H1 (cell line): ENCODE measurements at regions not wholly inside any gene's neighbourhood (a gene's known extent, or its start where the extent isn't known, plus 50 kb on each side); places are given as distances from the start of the nearest gene placed in this dataset.

Experiments used
- CTCF ChIA-PET: fragments of 300-600 bp; sonication (Branson Sonifier 250); formaldehyde crosslinking; loops from one replicate; lab custom pipeline; 2021; ENCODE audit not compliant: partially characterized antibody; lab: Charles Lee
- POLR2A ChIA-PET: fragments of 300-600 bp; sonication (Branson Sonifier 250); formaldehyde crosslinking; loops from one replicate; lab custom pipeline; 2021; ENCODE audit warnings: inconsistent platforms; ENCODE audit not compliant: partially characterized antibody; lab: Charles Lee
- DNase-seq, 2 experiments: peaks; one replicate each; pipeline versions ENCODE4 v3.0.0 to v3.0.0-alpha.2; 2010 to 2022; ENCODE audit warnings: low spot score in 2 of 2, low read depth in 1 of 2, mixed read lengths in 1 of 2
- FAIRE-seq: peaks from 2 replicates; lab custom pipeline; 2011; peaks lifted over from hg19 to GRCh38; lab: Jason Lieb, UNC
- H2AFZ ChIP-seq: 2 replicates; pipeline ENCODE4 v1.8.1; 2012; ENCODE audit warnings: low read length, inconsistent platforms
- H2AK5ac ChIP-seq: 2 replicates; pipeline ENCODE4 v1.6.1; 2013; ENCODE audit warnings: low read depth, low read length
- H2BK120ac ChIP-seq: replicated peaks from 2 replicates; pipeline ENCODE3; 2013; ENCODE audit warnings: low read depth, low read length, inconsistent platforms
- H2BK12ac ChIP-seq: 2 replicates; pipeline ENCODE4 v1.6.1; 2013; ENCODE audit warnings: low read depth, low read length
- H2BK15ac ChIP-seq: 2 replicates; pipeline ENCODE4 v1.6.1; 2013; ENCODE audit warnings: low read length
- H2BK20ac ChIP-seq: 2 replicates; pipeline ENCODE4 v1.6.1; 2013; ENCODE audit warnings: low read length
- H2BK5ac ChIP-seq: 2 replicates; pipeline ENCODE4 v1.6.1; 2013; ENCODE audit warnings: low read depth, low read length
- H3K14ac ChIP-seq: 2 replicates; pipeline ENCODE4 v1.6.1; 2013; ENCODE audit warnings: inconsistent platforms; ENCODE audit not compliant: insufficient read length
- H3K18ac ChIP-seq: 2 replicates; pipeline ENCODE4 v1.6.1; 2013; ENCODE audit warnings: low read length; ENCODE audit errors: extremely low read depth
- H3K23ac ChIP-seq: 2 replicates; pipeline ENCODE4 v1.6.1; 2013; ENCODE audit warnings: inconsistent platforms; ENCODE audit not compliant: insufficient read length
- H3K23me2 ChIP-seq: 2 replicates; pipeline ENCODE4 v1.6.1; 2013; ENCODE audit warnings: low read depth, low read length
- H3K27ac ChIP-seq: 2 replicates; pipeline ENCODE4 v1.6.1; 2011; ENCODE audit warnings: low read depth, low read length, inconsistent platforms
- H3K27me3 ChIP-seq, 4 experiments: replicated peaks in 1 of 4; 1 replicate in 1 of 4; 2 replicates in 3 of 4; pipeline versions ENCODE4 v1.6.1 to v1.8.1; 2011 to 2013; ENCODE audit warnings: low read length in 3 of 4, mild to moderate bottlenecking in 3 of 4, inconsistent platforms in 2 of 4, mixed read lengths in 2 of 4, moderate library complexity in 1 of 4; ENCODE audit not compliant: control insufficient read depth in 3 of 4, insufficient read depth in 3 of 4; ENCODE audit errors: extremely low read depth in 1 of 4
- H3K36me3 ChIP-seq, 4 experiments: 2 replicates each; pipeline versions ENCODE4 v1.6.1 to v1.8.1; 2011 to 2013; ENCODE audit warnings: mild to moderate bottlenecking in 4 of 4, low read length in 3 of 4, moderate library complexity in 2 of 4, control low read depth in 1 of 4, inconsistent platforms in 1 of 4; ENCODE audit not compliant: insufficient read depth in 4 of 4, control insufficient read depth in 2 of 4
- H3K4ac ChIP-seq: replicated peaks from 2 replicates; pipeline ENCODE3; 2013; ENCODE audit warnings: low read length, low read depth, mixed read lengths, inconsistent platforms; ENCODE audit not compliant: insufficient read length
- H3K4me1 ChIP-seq, 4 experiments: replicated peaks in 1 of 4; 1 replicate in 1 of 4; 2 replicates in 3 of 4; pipeline versions ENCODE4 v1.6.1 to v1.8.1; 2011 to 2013; ENCODE audit warnings: low read length in 3 of 4, inconsistent platforms in 2 of 4, mixed read lengths in 1 of 4; ENCODE audit not compliant: insufficient read depth in 4 of 4, control insufficient read depth in 3 of 4
- H3K4me2 ChIP-seq, 2 experiments: 2 replicates each; pipeline versions ENCODE4 v1.6.1 to v1.8.1; 2011 to 2013; ENCODE audit warnings: low read depth in 2 of 2, low read length in 2 of 2, control low read depth in 1 of 2, inconsistent platforms in 1 of 2, mild to moderate bottlenecking in 1 of 2; ENCODE audit not compliant: insufficient read depth in 1 of 2
- H3K4me3 ChIP-seq, 4 experiments: fragments of 200-600, 300-600 bp in 1 of 4; sonication (generic), shearing (Covaris generic), sonication (Bioruptor Twin) in 1 of 4; 2 replicates each; pipeline versions ENCODE4 v1.5.1 to v1.8.1; 2011 to 2016; ENCODE audit warnings: low read length in 4 of 4, low read depth in 3 of 4, control low read depth in 2 of 4, inconsistent platforms in 2 of 4, mild to moderate bottlenecking in 2 of 4, mixed read lengths in 1 of 4, moderate library complexity in 1 of 4; ENCODE audit not compliant: insufficient read depth in 2 of 4; ENCODE audit errors: extremely low read depth in 1 of 4
- H3K56ac ChIP-seq: replicated peaks from 2 replicates; pipeline ENCODE3; 2013; ENCODE audit warnings: low read depth, mild to moderate bottlenecking, mixed read lengths, low read length, inconsistent platforms; ENCODE audit not compliant: insufficient read length
- H3K79me1 ChIP-seq: 2 replicates; pipeline ENCODE4 v1.6.1; 2013; ENCODE audit warnings: low read depth, low read length, control low read depth
- H3K79me2 ChIP-seq, 2 experiments: 2 replicates each; pipeline versions ENCODE4 v1.6.1 to v1.8.1; 2012 to 2013; ENCODE audit warnings: low read length in 2 of 2, mild to moderate bottlenecking in 2 of 2, inconsistent platforms in 1 of 2; ENCODE audit not compliant: insufficient read depth in 2 of 2, control insufficient read depth in 1 of 2
- H3K9ac ChIP-seq, 4 experiments: replicated peaks in 1 of 4; 1 replicate in 1 of 4; 2 replicates in 3 of 4; pipeline versions ENCODE4 v1.6.1 to v1.8.1; 2011 to 2013; ENCODE audit warnings: low read depth in 3 of 4, low read length in 3 of 4, control low read depth in 2 of 4, mild to moderate bottlenecking in 2 of 4, moderate library complexity in 2 of 4, inconsistent platforms in 1 of 4; ENCODE audit errors: extremely low read depth in 1 of 4
- H3K9me3 ChIP-seq, 2 experiments: 2 replicates each; pipeline versions ENCODE4 v1.6.1 to v1.8.1; 2012 to 2013; ENCODE audit warnings: mild to moderate bottlenecking in 2 of 2, moderate library complexity in 2 of 2, control low read depth in 1 of 2, inconsistent platforms in 1 of 2, low read depth in 1 of 2, low read length in 1 of 2, mixed read lengths in 1 of 2; ENCODE audit not compliant: insufficient read depth in 2 of 2
- H4K20me1 ChIP-seq, 2 experiments: replicated peaks in 1 of 2; 2 replicates each; pipeline versions ENCODE3 to v1.8.1; 2011 to 2013; ENCODE audit warnings: inconsistent platforms in 2 of 2, low read length in 2 of 2, mild to moderate bottlenecking in 1 of 2; ENCODE audit not compliant: insufficient read depth in 2 of 2, control insufficient read depth in 1 of 2
- H4K5ac ChIP-seq: 2 replicates; pipeline ENCODE4 v1.6.1; 2013; ENCODE audit warnings: low read length, low read depth, mixed read lengths, inconsistent platforms; ENCODE audit not compliant: insufficient read length
- H4K8ac ChIP-seq: 2 replicates; pipeline ENCODE4 v1.8.0; 2013; ENCODE audit warnings: mild to moderate bottlenecking, moderate library complexity, low read length, inconsistent platforms; ENCODE audit not compliant: insufficient read depth; ENCODE audit errors: extremely low read depth
- H4K91ac ChIP-seq: replicated peaks from 2 replicates; pipeline ENCODE3; 2013; ENCODE audit warnings: low read length, mixed read lengths, inconsistent platforms; ENCODE audit not compliant: insufficient read length
- EP300 ChIP-seq, 2 experiments: IDR thresholded peaks; 1 replicate in 1 of 2; 2 replicates in 1 of 2; pipeline ENCODE4 v1.6.1; 2011 to 2012; ENCODE audit warnings: low read depth in 2 of 2, low read length in 2 of 2, mild to moderate bottlenecking in 2 of 2, borderline replicate concordance in 1 of 2, inconsistent platforms in 1 of 2, moderate library complexity in 1 of 2
- GABPA ChIP-seq: IDR thresholded peaks from 2 replicates; pipeline ENCODE4 v1.6.1; 2011; ENCODE audit warnings: mild to moderate bottlenecking, low read length, moderate library complexity, borderline replicate concordance; ENCODE audit not compliant: insufficient read depth
- RBBP5 ChIP-seq: IDR thresholded peaks from 2 replicates; pipeline ENCODE4 v1.7.1; 2012; ENCODE audit warnings: low read depth, mild to moderate bottlenecking, inconsistent platforms, low read length, moderate library complexity, borderline replicate concordance
- TAF1 ChIP-seq: IDR thresholded peaks from 2 replicates; pipeline ENCODE4 v1.6.1; 2011; ENCODE audit warnings: mild to moderate bottlenecking, low read depth, low read length
- TF ChIP-seq, protein P1 (sequence below): IDR thresholded peaks from 2 replicates; pipeline ENCODE4 v1.6.1; 2011; ENCODE audit warnings: low read depth, mild to moderate bottlenecking, low read length; ENCODE audit not compliant: insufficient read depth

DNA sequence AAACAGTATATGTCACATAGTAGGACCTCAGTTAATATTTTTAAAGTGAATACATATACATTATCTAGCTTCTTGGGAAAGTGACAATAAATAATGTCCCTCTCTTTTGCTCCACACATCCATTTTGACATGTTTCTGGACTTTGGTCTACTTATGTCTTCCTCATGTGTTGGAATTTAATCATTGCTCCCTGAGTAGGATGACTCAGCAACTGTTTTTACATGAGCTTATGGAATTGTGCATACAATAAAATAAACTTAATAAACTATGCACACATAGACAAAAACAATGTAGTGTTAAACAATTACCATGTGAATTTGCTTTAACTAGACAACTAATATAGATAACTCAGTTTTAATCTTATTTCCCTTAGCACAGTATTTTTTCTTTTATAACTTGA lies 503.8 kb downstream of the TFAP2B start:
- no peak overlapping the region for H2BK12ac ChIP-seq
- no peaks in the 10 kb centered on the region for H4K20me1 ChIP-seq
- no peak overlapping the region for H3K23ac ChIP-seq
- DNase-seq: no peak
- H3K14ac ChIP-seq: no peak overlapping the region
- no peak overlapping the region for H2AK5ac ChIP-seq
- H3K27me3 ChIP-seq: no peaks in the 10 kb centered on the region
- TF ChIP-seq GABPA (no peak), RBBP5 (no peak), TAF1 (no peak), EP300 (IDR thresholded peaks at IDR 0.05; ENCODE audit: borderline replicate concordance in 1 of 2, low read depth in 2 of 2, low read length in 2 of 2) (no peak)
- TF ChIP-seq, protein P1, sequence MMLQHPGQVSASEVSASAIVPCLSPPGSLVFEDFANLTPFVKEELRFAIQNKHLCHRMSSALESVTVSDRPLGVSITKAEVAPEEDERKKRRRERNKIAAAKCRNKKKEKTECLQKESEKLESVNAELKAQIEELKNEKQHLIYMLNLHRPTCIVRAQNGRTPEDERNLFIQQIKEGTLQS: no peak
- no peaks in the 10 kb centered on the region for H3K79me2 ChIP-seq
- no peak overlapping the region for H3K4ac ChIP-seq
- H4K5ac ChIP-seq: no peak overlapping the region
- H3K4me1 ChIP-seq: 0 out of 7 replicates have a peak, but pooled peaks cover 0 to 2% (median 0%) of the 10 kb centered on the region in 4 experiments
- no peak overlapping the region for H3K4me2 ChIP-seq
- ChIA-PET CTCF (interaction anchor here (0.6 to 1.1 kb wide), 3 partner anchors 20 to 522 kb away, joined by 3 read pairs; no protein-coding TSS in a partner anchor), POLR2A (no interaction called here)
- H4K8ac ChIP-seq: no peak overlapping the region
- H4K91ac ChIP-seq: no peak overlapping the region
- H2BK15ac ChIP-seq: no peak overlapping the region
- no peak overlapping the region for H2AFZ ChIP-seq
- no peak for FAIRE-seq
- H2BK20ac ChIP-seq: no peak overlapping the region
- H3K9ac ChIP-seq: no peak overlapping the region
- H3K36me3 ChIP-seq: no peaks in the 10 kb centered on the region
- H3K4me3 ChIP-seq: no peak overlapping the region
- H3K79me1 ChIP-seq: no peaks in the 10 kb centered on the region
- H3K23me2 ChIP-seq: no peaks in the 10 kb centered on the region
- H2BK5ac ChIP-seq: no peak overlapping the region
- no peak overlapping the region for H2BK120ac ChIP-seq
- H3K18ac ChIP-seq: no peak overlapping the region
- H3K27ac ChIP-seq: no peak overlapping the region
- H3K56ac ChIP-seq: no peak overlapping the region
- H3K9me3 ChIP-seq: no peaks in the 10 kb centered on the region
